ENCODE measurements at regions not wholly inside any gene's neighbourhood (a gene's known extent, or its start where the extent isn't known, plus 50 kb on each side); places are given as distances from the start of the nearest gene placed in this dataset.

GRCh38 chr3:117844676-117845075 is 1135.1 kb downstream of the TUSC7 start:
- H3K79me1 ChIP-seq (ENCODE audit: low read depth, low read length): no peaks in the 10 kb centered on the region
- H3K4me3 ChIP-seq (ENCODE audit: low read length in 2 of 2): no peak overlapping the region
- H3K36me3 ChIP-seq (replicated peaks in 1 of 2; ENCODE audit: control insufficient read depth in 2 of 2, insufficient read depth in 2 of 2, low read length in 2 of 2): no peaks in the 10 kb centered on the region
- H3K9ac ChIP-seq (ENCODE audit: low read depth, low read length, poor library complexity): no peak overlapping the region
- no peaks in the 10 kb centered on the region for H3K27me3 ChIP-seq (ENCODE audit: control insufficient read depth in 3 of 3, insufficient read depth in 3 of 3, low read depth in 1 of 3, low read length in 3 of 3)
- WGBS, 2 donors (ENCODE audit: extremely low coverage in 2 of 2, insufficient read length in 2 of 2, insufficient replicate concordance in 1 of 2): no CpG with 5 or more reads among the region's 2 CpGs
- DNase-seq (ENCODE audit: low spot score): no peak
- no peak overlapping the region for H2BK15ac ChIP-seq (ENCODE audit: low read length)
- H3K14ac ChIP-seq (ENCODE audit: low read length): no peak overlapping the region
- no peak overlapping the region for H3K27ac ChIP-seq (replicated peaks; ENCODE audit: low read length)
- H3K4ac ChIP-seq (ENCODE audit: low read length): no peak overlapping the region
- no peak overlapping the region for H2AFZ ChIP-seq (ENCODE audit: low read length)
- H3K9me3 ChIP-seq (replicated peaks in 1 of 2; ENCODE audit: control insufficient read depth in 2 of 2, insufficient read depth in 1 of 2, low read depth in 1 of 2, low read length in 2 of 2): no peaks in the 10 kb centered on the region
- peaks cover 0 to 2% of the 10 kb centered on the region in 2 donors for H3K4me1 ChIP-seq (ENCODE audit: control insufficient read depth in 2 of 2, insufficient read depth in 1 of 2, low read depth in 1 of 2, low read length in 2 of 2)
- no peak overlapping the region for H2BK120ac ChIP-seq (ENCODE audit: low read depth, low read length)
- no peak overlapping the region for H4K8ac ChIP-seq (ENCODE audit: low read depth, low read length)
- H3K4me2 ChIP-seq (ENCODE audit: insufficient read depth, low read length, poor library complexity, severe bottlenecking): no peak overlapping the region
- no peak overlapping the region for H2BK5ac ChIP-seq (ENCODE audit: low read length)
- no peak overlapping the region for H2AK5ac ChIP-seq (ENCODE audit: low read depth, low read length)
- H2BK12ac ChIP-seq (ENCODE audit: low read length): no peak overlapping the region
- no peak overlapping the region for H4K91ac ChIP-seq (ENCODE audit: low read depth, low read length, poor library complexity)
- H3K18ac ChIP-seq (ENCODE audit: low read length): no peak overlapping the region
- H3K23ac ChIP-seq (ENCODE audit: low read depth, low read length, poor library complexity): no peak overlapping the region

- Histone ChIP-seq H3K18ac (ENCODE audit: low read length) (no peak overlapping the region), H3K9me3 (replicated peaks in 1 of 2; ENCODE audit: control insufficient read depth in 2 of 2, insufficient read depth in 1 of 2, low read depth in 1 of 2, low read length in 2 of 2) (no peaks in the 10 kb centered on the region), H3K4me1 (ENCODE audit: control insufficient read depth in 2 of 2, insufficient read depth in 1 of 2, low read depth in 1 of 2, low read length in 2 of 2) (peaks cover 0 to 2% of the 10 kb centered on the region in 2 donors), H3K9ac (ENCODE audit: low read depth, low read length, poor library complexity) (no peak overlapping the region), H4K91ac (ENCODE audit: low read depth, low read length, poor library complexity) (no peak overlapping the region), H2AK5ac (ENCODE audit: low read depth, low read length) (no peak overlapping the region), H2AFZ (ENCODE audit: low read length) (no peak overlapping the region), H3K79me1 (ENCODE audit: low read depth, low read length) (no peaks in the 10 kb centered on the region), H3K36me3 (replicated peaks in 1 of 2; ENCODE audit: control insufficient read depth in 2 of 2, insufficient read depth in 2 of 2, low read length in 2 of 2) (no peaks in the 10 kb centered on the region), H3K27ac (replicated peaks; ENCODE audit: low read length) (no peak overlapping the region), H3K14ac (ENCODE audit: low read length) (no peak overlapping the region), H3K27me3 (ENCODE audit: control insufficient read depth in 3 of 3, insufficient read depth in 3 of 3, low read depth in 1 of 3, low read length in 3 of 3) (no peaks in the 10 kb centered on the region), H3K4ac (ENCODE audit: low read length) (no peak overlapping the region), H3K4me3 (ENCODE audit: low read length in 2 of 2) (no peak overlapping the region), H2BK5ac (ENCODE audit: low read length) (no peak overlapping the region), H4K8ac (ENCODE audit: low read depth, low read length) (no peak overlapping the region), H2BK120ac (ENCODE audit: low read depth, low read length) (no peak overlapping the region), H3K4me2 (ENCODE audit: insufficient read depth, low read length, poor library complexity, severe bottlenecking) (no peak overlapping the region), H2BK12ac (ENCODE audit: low read length) (no peak overlapping the region), H3K23ac (ENCODE audit: low read depth, low read length, poor library complexity) (no peak overlapping the region), H2BK15ac (ENCODE audit: low read length) (no peak overlapping the region)
- WGBS, 2 donors (ENCODE audit: extremely low coverage in 2 of 2, insufficient read length in 2 of 2, insufficient replicate concordance in 1 of 2): no CpG with 5 or more reads among the region's 1 CpG
- no peak for DNase-seq (ENCODE audit: low spot score)
Observed at GRCh38 chr3:117846238-117846637, 1136.7 kb downstream of the TUSC7 start.

- Histone ChIP-seq H3K27me3 (ENCODE audit: control insufficient read depth in 3 of 3, insufficient read depth in 3 of 3, low read depth in 1 of 3, low read length in 3 of 3) (no peaks in the 10 kb centered on the region), H3K4me1 (ENCODE audit: control insufficient read depth in 2 of 2, insufficient read depth in 1 of 2, low read depth in 1 of 2, low read length in 2 of 2) (peaks cover 0 to 1% of the 10 kb centered on the region in 2 donors), H3K4ac (ENCODE audit: low read length) (no peak overlapping the region), H3K36me3 (replicated peaks in 1 of 2; ENCODE audit: control insufficient read depth in 2 of 2, insufficient read depth in 2 of 2, low read length in 2 of 2) (no peaks in the 10 kb centered on the region), H3K9me3 (replicated peaks in 1 of 2; ENCODE audit: control insufficient read depth in 2 of 2, insufficient read depth in 1 of 2, low read depth in 1 of 2, low read length in 2 of 2) (no peaks in the 10 kb centered on the region), H3K4me2 (ENCODE audit: insufficient read depth, low read length, poor library complexity, severe bottlenecking) (no peak overlapping the region), H3K79me1 (ENCODE audit: low read depth, low read length) (no peaks in the 10 kb centered on the region), H2AFZ (ENCODE audit: low read length) (no peak overlapping the region), H3K14ac (ENCODE audit: low read length) (no peak overlapping the region), H3K9ac (ENCODE audit: low read depth, low read length, poor library complexity) (no peak overlapping the region), H2BK12ac (ENCODE audit: low read length) (no peak overlapping the region), H4K8ac (ENCODE audit: low read depth, low read length) (no peak overlapping the region), H2BK5ac (ENCODE audit: low read length) (no peak overlapping the region), H3K4me3 (ENCODE audit: low read length in 2 of 2) (no peak overlapping the region), H2AK5ac (ENCODE audit: low read depth, low read length) (no peak overlapping the region), H2BK15ac (ENCODE audit: low read length) (no peak overlapping the region), H3K23ac (ENCODE audit: low read depth, low read length, poor library complexity) (no peak overlapping the region), H3K27ac (replicated peaks; ENCODE audit: low read length) (no peak overlapping the region), H4K91ac (ENCODE audit: low read depth, low read length, poor library complexity) (no peak overlapping the region), H3K18ac (ENCODE audit: low read length) (no peak overlapping the region), H2BK120ac (ENCODE audit: low read depth, low read length) (no peak overlapping the region)
- no peak for DNase-seq (ENCODE audit: low spot score)
Observed at GRCh38 chr3:117848606-117849005, 1139.0 kb downstream of the TUSC7 start.

- H4K8ac ChIP-seq (ENCODE audit: low read depth, low read length): no peak overlapping the region
- H3K27ac ChIP-seq (replicated peaks; ENCODE audit: low read length): no peak overlapping the region
- H3K36me3 ChIP-seq (replicated peaks in 1 of 2; ENCODE audit: control insufficient read depth in 2 of 2, insufficient read depth in 2 of 2, low read length in 2 of 2): no peaks in the 10 kb centered on the region
- no peak overlapping the region for H3K23ac ChIP-seq (ENCODE audit: low read depth, low read length, poor library complexity)
- no CpG with 5 or more reads among the region's 5 CpGs for WGBS, 2 donors (ENCODE audit: extremely low coverage in 2 of 2, insufficient read length in 2 of 2, insufficient replicate concordance in 1 of 2)
- no peak overlapping the region for H3K4me2 ChIP-seq (ENCODE audit: insufficient read depth, low read length, poor library complexity, severe bottlenecking)
- no peak overlapping the region for H3K18ac ChIP-seq (ENCODE audit: low read length)
- no peak overlapping the region for H2BK15ac ChIP-seq (ENCODE audit: low read length)
- no peaks in the 10 kb centered on the region for H3K9me3 ChIP-seq (replicated peaks in 1 of 2; ENCODE audit: control insufficient read depth in 2 of 2, insufficient read depth in 1 of 2, low read depth in 1 of 2, low read length in 2 of 2)
- H3K4me1 ChIP-seq (ENCODE audit: control insufficient read depth in 2 of 2, insufficient read depth in 1 of 2, low read depth in 1 of 2, low read length in 2 of 2): no peaks in the 10 kb centered on the region
- no peak overlapping the region for H2BK12ac ChIP-seq (ENCODE audit: low read length)
- no peak overlapping the region for H2BK5ac ChIP-seq (ENCODE audit: low read length)
- no peak overlapping the region for H4K91ac ChIP-seq (ENCODE audit: low read depth, low read length, poor library complexity)
- H3K14ac ChIP-seq (ENCODE audit: low read length): no peak overlapping the region
- H2AK5ac ChIP-seq (ENCODE audit: low read depth, low read length): no peak overlapping the region
- no peak overlapping the region for H3K4me3 ChIP-seq (ENCODE audit: low read length in 2 of 2)
- H2BK120ac ChIP-seq (ENCODE audit: low read depth, low read length): no peak overlapping the region
- H2AFZ ChIP-seq (ENCODE audit: low read length): no peak overlapping the region
- H3K4ac ChIP-seq (ENCODE audit: low read length): no peak overlapping the region
- H3K9ac ChIP-seq (ENCODE audit: low read depth, low read length, poor library complexity): no peak overlapping the region
- no peak for DNase-seq (ENCODE audit: low spot score)
- H3K27me3 ChIP-seq (ENCODE audit: control insufficient read depth in 3 of 3, insufficient read depth in 3 of 3, low read depth in 1 of 3, low read length in 3 of 3): no peaks in the 10 kb centered on the region
- no peaks in the 10 kb centered on the region for H3K79me1 ChIP-seq (ENCODE audit: low read depth, low read length)
Observed at GRCh38 chr3:117853923-117854668, 1144.5 kb downstream of the TUSC7 start.

Data from neuronal stem cell (in vitro differentiated cells).